LNCAP (cell line): ENCODE measurements at regions not wholly inside any gene's neighbourhood (a gene's known extent, or its start where the extent isn't known, plus 50 kb on each side); places are given as distances from the start of the nearest gene placed in this dataset.

Experiments
- CTCF ChIP-seq: fragments of 450-650 bp; IDR thresholded peaks from 2 replicates; pipeline ENCODE4 v1.5.1; 2017; ENCODE audit warnings: mild to moderate bottlenecking

GRCh38 chr12:25388183-25388582 lies 137.5 kb upstream of the KRAS start:
- no peak for TF ChIP-seq CTCF

GRCh38 chr12:25387732-25388050 lies 137.0 kb upstream of the KRAS start:
- TF ChIP-seq CTCF = no peak; the same call in none of the 2 replicates

DNA sequence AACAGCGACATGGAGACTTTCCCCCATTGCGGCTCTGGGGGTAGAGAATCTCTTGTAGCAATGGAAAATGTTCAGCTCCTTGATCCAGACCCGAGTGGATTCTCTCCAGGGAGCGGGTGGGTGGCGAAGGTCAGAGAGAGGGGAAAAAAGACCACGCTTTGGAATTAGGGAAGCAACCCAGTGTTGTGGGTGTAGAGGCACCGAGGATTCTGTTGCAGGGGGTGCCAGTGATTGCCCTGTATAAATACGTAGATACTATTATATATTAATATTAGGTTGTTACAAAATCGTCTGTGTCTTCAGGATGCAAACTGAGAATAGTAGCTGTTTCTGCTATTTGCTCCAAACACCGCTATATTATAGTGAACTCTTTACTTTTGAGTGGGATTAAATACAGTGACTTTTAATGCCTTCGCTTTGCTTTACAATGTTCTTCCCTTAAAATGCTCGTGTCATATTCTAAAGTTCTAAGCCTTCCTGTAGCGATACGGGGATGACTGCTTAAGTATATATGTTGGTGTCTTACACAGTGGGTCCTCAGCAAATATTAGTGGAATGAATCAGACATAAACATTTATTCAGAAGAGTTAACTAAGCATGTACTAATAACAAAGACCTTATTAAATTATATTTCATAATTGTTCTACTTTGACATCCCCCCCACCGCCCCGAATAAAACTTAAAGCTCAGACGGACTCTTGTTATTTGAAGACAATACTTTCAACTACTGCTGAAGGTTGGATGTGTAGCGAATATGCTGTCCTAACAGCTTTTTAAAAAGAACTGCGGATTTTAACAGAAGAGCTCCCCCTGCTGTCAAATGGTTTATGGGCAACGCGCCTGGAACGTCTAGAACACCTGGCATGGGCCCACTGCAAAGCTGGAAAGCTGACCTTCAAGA lies 136.4 kb upstream of the KRAS start:
- TF ChIP-seq CTCF = peak; percentile 79

DNA sequence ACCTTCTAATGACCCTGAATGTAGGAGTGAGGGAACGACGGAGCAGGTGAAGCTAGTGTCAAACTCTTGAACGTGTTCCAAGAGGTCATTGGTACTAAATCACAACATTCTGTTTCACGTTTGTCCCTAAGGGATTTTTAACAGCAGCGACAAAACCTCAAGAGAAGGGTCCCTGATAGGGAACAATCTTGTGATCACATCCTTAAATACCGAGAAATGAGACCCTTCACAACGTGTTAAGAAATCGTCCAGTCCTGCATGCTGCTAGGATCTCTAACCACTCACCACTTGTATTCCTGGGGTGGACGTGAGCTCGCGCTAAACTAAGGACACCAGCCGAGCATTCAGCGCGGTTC lies 134.1 kb upstream of the KRAS start:
- no peak for TF ChIP-seq CTCF

DNA sequence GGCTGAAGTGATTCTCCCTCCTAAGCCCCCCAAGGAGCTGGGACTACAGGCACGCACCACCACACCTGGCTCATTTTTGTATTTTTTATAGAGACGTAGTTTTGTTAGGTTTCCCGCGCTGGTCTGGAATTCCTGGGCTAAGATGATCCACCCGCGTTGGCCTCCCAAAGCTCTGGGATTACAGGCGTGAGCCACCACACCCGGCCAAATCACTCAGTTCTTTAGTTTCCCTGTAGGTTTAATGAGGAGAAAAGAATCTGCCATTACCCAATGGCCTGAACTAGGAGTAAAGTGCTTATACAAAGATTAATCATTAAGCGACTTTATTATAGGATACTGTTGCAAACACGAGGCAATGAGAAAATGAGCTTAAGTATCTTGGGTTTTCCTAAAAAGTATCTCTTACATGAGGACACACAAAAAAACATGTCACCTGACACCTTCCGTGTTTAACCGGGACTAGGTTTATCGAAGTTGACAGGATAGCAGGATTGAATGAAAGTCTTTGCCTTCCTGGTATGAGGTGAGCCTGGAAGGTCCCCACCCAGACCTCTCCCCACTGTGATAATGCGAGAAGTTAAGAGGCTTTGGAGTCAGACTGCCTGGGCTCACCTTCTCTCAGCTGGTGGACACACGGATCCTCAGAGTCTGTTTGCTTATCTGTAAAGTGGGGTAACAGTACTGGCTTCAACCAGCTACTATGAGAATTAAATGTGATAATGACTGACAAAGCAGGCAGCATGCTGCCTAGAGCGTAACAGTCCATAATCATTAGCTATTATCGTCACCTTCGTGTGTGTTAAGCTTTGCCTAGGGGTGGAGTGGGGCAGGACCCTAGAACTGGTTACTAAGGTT lies 133.5 kb upstream of the KRAS start:
- TF ChIP-seq CTCF = no peak

GRCh38 chr12:25382311-25383106 lies 131.8 kb upstream of the KRAS start:
- no peak for TF ChIP-seq CTCF

DNA sequence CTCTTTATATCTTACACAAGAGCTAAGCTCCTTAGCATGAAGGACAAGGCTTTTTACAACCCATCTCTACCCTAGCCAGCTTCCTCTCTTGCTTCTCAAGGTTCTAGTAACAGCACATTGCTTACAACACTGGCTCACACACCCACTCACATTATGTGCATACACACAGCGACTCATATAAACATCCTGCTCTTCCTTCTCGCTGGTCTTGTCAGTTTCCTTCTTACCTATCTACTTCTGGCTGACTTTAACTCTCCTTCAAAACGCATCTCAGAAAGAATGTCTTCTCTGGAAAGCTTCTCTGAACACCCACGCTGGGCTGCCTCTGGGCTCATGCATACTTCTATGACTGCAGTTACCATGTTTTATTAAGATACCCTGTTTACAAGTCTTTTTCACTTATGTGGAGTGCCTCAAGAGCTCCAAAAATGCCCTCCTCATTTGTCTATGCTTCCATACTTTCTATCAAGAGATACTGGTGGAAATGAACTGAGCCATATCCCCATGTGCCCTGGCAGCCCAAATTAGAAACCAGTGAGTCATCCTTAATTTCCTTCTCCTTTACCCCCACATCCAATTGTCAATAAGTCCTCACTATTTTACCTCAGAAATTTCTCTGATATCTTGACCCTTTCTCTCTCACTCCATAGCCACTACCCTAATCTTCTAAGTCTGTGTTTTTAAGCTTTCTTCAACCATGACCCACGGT lies 126.9 kb upstream of the KRAS start:
- no peak for TF ChIP-seq CTCF
